Body of pancreas (tissue), 4 donors: ENCODE measurements at regions not wholly inside any gene's neighbourhood (a gene's known extent, or its start where the extent isn't known, plus 50 kb on each side); places are given as distances from the start of the nearest gene placed in this dataset.

Experiments used
- ATAC-seq: fragments of 150-250 bp; one replicate; pipeline ENCODE4 v1.9.1; 2016
- DNase-seq, 4 donors: peaks; one replicate each; pipeline ENCODE4 v3.0.0-alpha.2; 2019
- H3K27ac ChIP-seq, 4 donors: fragments of 200-600 bp; sonication (generic); 1 replicate in 3 of 4; 2 replicates in 1 of 4; pipeline versions ENCODE4 v1.5.1 to v1.6.1; 2016 to 2019; ENCODE audit warnings: mild to moderate bottlenecking in 1 of 4, mixed read lengths in 1 of 4, moderate library complexity in 1 of 4
- H3K27me3 ChIP-seq, 2 donors: fragments of 200-600 bp; sonication (generic); one replicate each; pipeline ENCODE4 v1.6.0; 2016; ENCODE audit warnings: mild to moderate bottlenecking in 1 of 2
- H3K36me3 ChIP-seq, 2 donors: fragments of 200-600 bp; sonication (generic); replicated peaks in 1 of 2; 2 replicates each; pipeline ENCODE4 v1.5.1; 2016; ENCODE audit warnings: low read depth in 2 of 2; ENCODE audit not compliant: insufficient read depth in 1 of 2
- H3K4me1 ChIP-seq: fragments of 200-600 bp; sonication (generic); one replicate; pipeline ENCODE4 v1.6.0; 2016
- H3K4me3 ChIP-seq, 2 donors: fragments of 200-600 bp; sonication (generic); 1 replicate in 1 of 2; 2 replicates in 1 of 2; pipeline ENCODE4 v1.5.1; 2016 to 2019
- H3K9me3 ChIP-seq, 3 donors: fragments of 200-600 bp; sonication (generic); 1 replicate in 2 of 3; 2 replicates in 1 of 3; pipeline ENCODE4 v1.5.1; 2016
- POLR2A ChIP-seq, 3 donors: fragments of 450-650 bp; IDR thresholded peaks; one replicate each; pipeline ENCODE4 v1.6.1; 2016; ENCODE audit warnings: antibody characterized with exemption in 3 of 3, mild to moderate bottlenecking in 2 of 3
- WGBS, 2 donors: methylation state at CpG; one replicate each; pipeline ENCODE4 v1.1.5; 2017; 5-methylcytosine and 5-hydroxymethylcytosine counted together
- intact Hi-C: fragments of 100-400 bp; cut with DNase I; formaldehyde crosslinking; loops from one replicate; pipeline ENCODE4 v1.15.1; 2023
- TF ChIP-seq, protein P1 (sequence below), 7 experiments: fragments of 450-650 bp in 4 of 7; fragments of 200-600 bp in 3 of 7; sonication (generic) in 3 of 7; IDR thresholded peaks; one replicate each; pipeline ENCODE4 v1.5.1; 2016 to 2019; ENCODE audit warnings: antibody characterized with exemption in 7 of 7

DNA sequence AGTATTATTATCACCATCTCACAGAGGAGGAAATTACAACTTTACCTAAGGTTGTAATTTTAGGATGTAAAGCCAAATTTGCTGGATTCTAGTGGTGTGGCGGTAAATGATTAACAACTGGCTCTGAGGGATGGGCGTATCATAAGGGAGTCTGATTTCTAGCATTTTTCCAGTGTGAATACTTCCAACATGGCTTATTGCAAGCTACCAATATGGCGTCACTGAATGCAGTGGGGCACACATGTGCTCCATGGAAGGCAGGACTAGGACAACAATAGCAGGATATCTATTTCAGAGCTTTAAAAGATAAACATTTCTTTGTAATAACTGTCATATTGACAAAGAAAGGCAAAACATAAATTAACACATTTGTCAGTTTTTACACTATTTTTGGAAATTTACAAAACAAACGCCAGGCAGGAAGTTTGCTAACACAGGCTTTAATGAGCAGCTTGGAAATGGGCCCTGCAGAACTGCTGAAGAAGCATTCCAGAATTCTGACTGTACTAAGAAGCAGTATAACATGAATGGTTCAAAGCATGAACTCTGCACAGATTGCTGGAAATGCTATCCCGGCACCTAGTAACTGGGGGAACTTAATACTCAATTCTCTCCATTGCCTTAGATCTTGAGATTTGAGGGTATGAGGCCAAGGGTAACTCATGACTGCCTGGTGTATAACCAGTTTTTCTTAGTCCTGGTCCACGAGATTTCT is 439.3 kb upstream of the MAP2 start:
- no peaks in the 10 kb centered on the region for H3K36me3 ChIP-seq
- peaks cover 25% of the 10 kb centered on the region for H3K4me1 ChIP-seq
- H3K27ac ChIP-seq: peak overlapping the region in 2 of 4 donors; percentile 14 to 57
- no peak overlapping the region for H3K4me3 ChIP-seq
- no peaks in the 10 kb centered on the region for H3K27me3 ChIP-seq
- TF ChIP-seq POLR2A (IDR thresholded peaks at IDR 0.05): no peak
- TF ChIP-seq, protein P1, sequence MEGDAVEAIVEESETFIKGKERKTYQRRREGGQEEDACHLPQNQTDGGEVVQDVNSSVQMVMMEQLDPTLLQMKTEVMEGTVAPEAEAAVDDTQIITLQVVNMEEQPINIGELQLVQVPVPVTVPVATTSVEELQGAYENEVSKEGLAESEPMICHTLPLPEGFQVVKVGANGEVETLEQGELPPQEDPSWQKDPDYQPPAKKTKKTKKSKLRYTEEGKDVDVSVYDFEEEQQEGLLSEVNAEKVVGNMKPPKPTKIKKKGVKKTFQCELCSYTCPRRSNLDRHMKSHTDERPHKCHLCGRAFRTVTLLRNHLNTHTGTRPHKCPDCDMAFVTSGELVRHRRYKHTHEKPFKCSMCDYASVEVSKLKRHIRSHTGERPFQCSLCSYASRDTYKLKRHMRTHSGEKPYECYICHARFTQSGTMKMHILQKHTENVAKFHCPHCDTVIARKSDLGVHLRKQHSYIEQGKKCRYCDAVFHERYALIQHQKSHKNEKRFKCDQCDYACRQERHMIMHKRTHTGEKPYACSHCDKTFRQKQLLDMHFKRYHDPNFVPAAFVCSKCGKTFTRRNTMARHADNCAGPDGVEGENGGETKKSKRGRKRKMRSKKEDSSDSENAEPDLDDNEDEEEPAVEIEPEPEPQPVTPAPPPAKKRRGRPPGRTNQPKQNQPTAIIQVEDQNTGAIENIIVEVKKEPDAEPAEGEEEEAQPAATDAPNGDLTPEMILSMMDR (IDR thresholded peaks at IDR 0.05): no peak
- 68 to 73% methylated on average over 6 of the region's 6 CpGs for WGBS, 2 donors
- intact Hi-C loops: no loop called here
- DNase-seq (peak in 1 of 4 donors; percentile 8), ATAC-seq (no peak)
- no peaks in the 10 kb centered on the region for H3K9me3 ChIP-seq

DNA sequence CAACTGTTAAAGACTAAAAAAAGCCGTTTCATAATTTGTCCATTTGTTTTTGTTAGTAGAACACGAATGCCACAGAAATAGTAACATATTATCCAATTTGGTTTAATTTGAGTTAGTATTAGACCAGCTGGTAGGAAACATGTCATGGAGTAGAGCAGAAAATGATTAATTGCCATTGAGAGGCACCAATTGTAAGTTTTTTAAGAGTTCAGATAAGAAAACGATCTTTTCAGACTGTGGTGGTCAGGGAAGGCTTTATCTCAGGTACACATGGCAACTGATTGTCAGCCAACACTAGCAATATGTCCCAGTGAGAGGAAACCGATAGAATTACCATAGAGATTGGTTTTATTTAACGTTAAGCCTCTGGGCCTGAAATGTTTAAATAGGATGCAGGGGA is 438.2 kb upstream of the MAP2 start:
- Histone ChIP-seq H3K27ac (peak overlapping the region in 1 of 4 donors; percentile 57), H3K27me3 (no peaks in the 10 kb centered on the region), H3K36me3 (no peaks in the 10 kb centered on the region), H3K9me3 (no peaks in the 10 kb centered on the region), H3K4me1 (peaks cover 25% of the 10 kb centered on the region), H3K4me3 (no peak overlapping the region)
- intact Hi-C loops: no loop called here
- 7 to 12% methylated on average over 5 of the region's 5 CpGs for WGBS, 2 donors
- DNase-seq (no peak), ATAC-seq (peak; percentile 39)
- TF ChIP-seq, protein P1 (IDR thresholded peaks at IDR 0.05): no peak
- no peak for TF ChIP-seq POLR2A (IDR thresholded peaks at IDR 0.05)

DNA sequence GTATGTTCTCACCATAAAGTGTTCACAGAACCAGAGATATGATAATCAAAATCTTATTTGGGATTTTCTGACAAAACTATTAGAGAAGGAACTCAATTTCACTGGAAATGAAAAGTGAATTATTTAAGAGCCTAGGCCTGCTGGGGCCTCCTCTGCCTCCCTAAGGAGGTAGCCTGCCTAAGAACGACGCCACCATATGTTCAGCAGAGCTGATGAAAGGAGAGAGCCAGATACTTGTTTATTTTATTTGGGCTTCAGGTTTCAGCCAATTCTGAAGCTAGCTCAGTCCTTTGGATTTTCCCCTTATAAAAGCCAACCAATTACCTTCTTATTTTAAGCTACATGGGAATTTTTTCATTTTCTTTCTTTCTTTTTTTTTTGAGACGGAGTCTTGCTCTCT is 433.1 kb upstream of the MAP2 start:
- no peak overlapping the region for H3K4me3 ChIP-seq
- H3K36me3 ChIP-seq: no peaks in the 10 kb centered on the region
- intact Hi-C loops: no loop called here
- peaks cover 2% of the 10 kb centered on the region for H3K4me1 ChIP-seq
- H3K27me3 ChIP-seq: no peaks in the 10 kb centered on the region
- ATAC-seq: no peak
- no peaks in the 10 kb centered on the region for H3K9me3 ChIP-seq
- no peak overlapping the region for H3K27ac ChIP-seq
- no peak for DNase-seq
- TF ChIP-seq, protein P1 (IDR thresholded peaks at IDR 0.05): no peak
- no peak for TF ChIP-seq POLR2A (IDR thresholded peaks at IDR 0.05)
- 89 to 92% methylated on average over 3 of the region's 3 CpGs for WGBS, 2 donors

DNA sequence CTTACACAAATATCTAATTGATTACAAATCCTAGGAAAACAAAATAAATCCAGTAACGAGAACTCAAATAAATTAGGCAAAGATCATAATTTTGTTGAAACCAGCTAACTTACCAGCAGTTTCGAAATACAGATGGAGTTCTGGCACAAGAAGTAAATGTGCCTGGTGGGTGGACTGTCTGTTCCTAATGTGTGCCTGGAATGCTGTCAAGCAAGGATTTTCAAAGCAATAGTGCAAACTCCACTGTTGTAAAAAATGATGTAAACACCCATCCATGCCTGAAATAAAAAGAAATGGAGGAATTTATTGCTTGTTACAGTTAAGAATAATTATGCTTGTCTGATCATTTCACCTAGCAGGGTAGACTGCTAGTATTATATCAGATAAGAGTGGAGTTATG is 423.9 kb upstream of the MAP2 start:
- WGBS, 2 donors: 44 to 48% methylated on average over 2 of the region's 2 CpGs
- intact Hi-C loops: no loop called here
- DNase-seq (no peak), ATAC-seq (peak; percentile 66)
- TF ChIP-seq, protein P1 (IDR thresholded peaks at IDR 0.05): no peak
- TF ChIP-seq POLR2A (IDR thresholded peaks at IDR 0.05): no peak
- Histone ChIP-seq H3K27me3 (no peaks in the 10 kb centered on the region), H3K4me3 (no peak overlapping the region), H3K36me3 (no peaks in the 10 kb centered on the region), H3K27ac (peak overlapping the region in 2 of 4 donors; percentile 3 to 18), H3K9me3 (no peaks in the 10 kb centered on the region), H3K4me1 (no peaks in the 10 kb centered on the region)

DNA sequence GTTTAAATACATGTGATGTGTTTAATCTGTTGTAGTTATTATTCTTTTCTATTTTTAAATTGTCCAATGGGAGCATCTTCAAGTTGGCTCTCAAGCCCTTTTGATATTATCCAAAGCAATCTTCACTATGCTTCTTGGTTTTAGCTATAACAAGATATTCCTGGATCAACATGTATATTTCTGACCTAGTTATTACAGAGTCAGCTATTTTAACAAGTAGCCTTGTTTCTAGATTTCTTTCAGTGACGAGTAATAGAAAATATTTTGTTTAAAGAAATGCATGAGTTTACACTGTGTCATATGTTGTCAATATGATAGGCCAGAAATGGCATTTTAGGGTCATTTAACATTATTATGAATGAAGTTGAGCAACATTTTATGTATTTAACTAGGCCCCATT is 421.8 kb upstream of the MAP2 start:
- DNase-seq: no peak
- WGBS, 2 donors: 74 to 94% methylated on average over 1 of the region's 1 CpG
- Histone ChIP-seq H3K36me3 (no peaks in the 10 kb centered on the region), H3K9me3 (no peaks in the 10 kb centered on the region), H3K4me1 (no peaks in the 10 kb centered on the region), H3K27me3 (no peaks in the 10 kb centered on the region), H3K27ac (no peak overlapping the region), H3K4me3 (no peak overlapping the region)
- no peak for ATAC-seq
- intact Hi-C loops: no loop called here
- TF ChIP-seq, protein P1 (IDR thresholded peaks at IDR 0.05): no peak
- no peak for TF ChIP-seq POLR2A (IDR thresholded peaks at IDR 0.05)
